Testis (tissue), 2 donors: ENCODE measurements at regions not wholly inside any gene's neighbourhood (a gene's known extent, or its start where the extent isn't known, plus 50 kb on each side); places are given as distances from the start of the nearest gene placed in this dataset.

Experiments used
- POLR2A ChIP-seq: fragments of 450-650 bp; IDR thresholded peaks from one replicate; pipeline ENCODE4 v1.6.1; 2017; ENCODE audit warnings: antibody characterized with exemption, mild to moderate bottlenecking, moderate library complexity
- TF ChIP-seq, protein P1 (sequence below), 3 experiments: fragments of 450-650 bp in 2 of 3; fragments of 200-600 bp in 1 of 3; sonication (generic) in 1 of 3; IDR thresholded peaks; one replicate each; pipeline ENCODE4 v1.5.1; 2016 to 2019; ENCODE audit warnings: antibody characterized with exemption in 3 of 3, mild to moderate bottlenecking in 2 of 3, moderate library complexity in 1 of 3

- TF ChIP-seq, protein P1, sequence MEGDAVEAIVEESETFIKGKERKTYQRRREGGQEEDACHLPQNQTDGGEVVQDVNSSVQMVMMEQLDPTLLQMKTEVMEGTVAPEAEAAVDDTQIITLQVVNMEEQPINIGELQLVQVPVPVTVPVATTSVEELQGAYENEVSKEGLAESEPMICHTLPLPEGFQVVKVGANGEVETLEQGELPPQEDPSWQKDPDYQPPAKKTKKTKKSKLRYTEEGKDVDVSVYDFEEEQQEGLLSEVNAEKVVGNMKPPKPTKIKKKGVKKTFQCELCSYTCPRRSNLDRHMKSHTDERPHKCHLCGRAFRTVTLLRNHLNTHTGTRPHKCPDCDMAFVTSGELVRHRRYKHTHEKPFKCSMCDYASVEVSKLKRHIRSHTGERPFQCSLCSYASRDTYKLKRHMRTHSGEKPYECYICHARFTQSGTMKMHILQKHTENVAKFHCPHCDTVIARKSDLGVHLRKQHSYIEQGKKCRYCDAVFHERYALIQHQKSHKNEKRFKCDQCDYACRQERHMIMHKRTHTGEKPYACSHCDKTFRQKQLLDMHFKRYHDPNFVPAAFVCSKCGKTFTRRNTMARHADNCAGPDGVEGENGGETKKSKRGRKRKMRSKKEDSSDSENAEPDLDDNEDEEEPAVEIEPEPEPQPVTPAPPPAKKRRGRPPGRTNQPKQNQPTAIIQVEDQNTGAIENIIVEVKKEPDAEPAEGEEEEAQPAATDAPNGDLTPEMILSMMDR (IDR thresholded peaks at IDR 0.05): no peak
- TF ChIP-seq POLR2A: no peak
These were observed 362.7 kb downstream of the ADGRD1 start for GRCh38 chr12:131316388-131316787.
